ENCODE measurements at regions not wholly inside any gene's neighbourhood (a gene's known extent, or its start where the extent isn't known, plus 50 kb on each side); places are given as distances from the start of the nearest gene placed in this dataset.
"Not testable (repeated sequence)": the region's sequence is repeated elsewhere in the genome, so short reads cannot be mapped to it uniquely, and the experiment has no call there.

GRCh38 chr1:200496937-200497336, 87.1 kb upstream of the ZNF281 start:
- no peak for FAIRE-seq

- FAIRE-seq: no peak
Measured at GRCh38 chr1:200495901-200496300, 86.1 kb upstream of the ZNF281 start.

GRCh38 chr1:200493344-200493743, 83.5 kb upstream of the ZNF281 start:
- FAIRE-seq: no peak

- no peak for FAIRE-seq
Measured at GRCh38 chr1:200491103-200491502, 81.3 kb upstream of the ZNF281 start.

GRCh38 chr1:200490183-200490582, 80.3 kb upstream of the ZNF281 start:
- FAIRE-seq: no peak

GRCh38 chr1:200488375-200489165, 78.7 kb upstream of the ZNF281 start:
- FAIRE-seq: peak; percentile 49

GRCh38 chr1:200487650-200488049, 77.8 kb upstream of the ZNF281 start:
- no peak for FAIRE-seq

- FAIRE-seq: no peak
Measured at GRCh38 chr1:200486634-200487033, 76.8 kb upstream of the ZNF281 start.

GRCh38 chr1:200484438-200484946, 74.7 kb upstream of the ZNF281 start:
- not testable (repeated sequence) for FAIRE-seq

- no peak for FAIRE-seq
Measured at GRCh38 chr1:200483491-200484143, 73.8 kb upstream of the ZNF281 start.

- FAIRE-seq: no peak
Measured at GRCh38 chr1:200480964-200481363, 71.1 kb upstream of the ZNF281 start.

GRCh38 chr1:200479816-200480215, 70.0 kb upstream of the ZNF281 start:
- no peak for FAIRE-seq

GRCh38 chr1:200478945-200479558, 69.2 kb upstream of the ZNF281 start:
- FAIRE-seq: no peak

- FAIRE-seq: no peak
Measured at GRCh38 chr1:200478239-200478623, 68.4 kb upstream of the ZNF281 start.

- FAIRE-seq: no peak
Measured at GRCh38 chr1:200474633-200475032, 64.8 kb upstream of the ZNF281 start.

- no peak for FAIRE-seq
Measured at GRCh38 chr1:200473698-200474371, 64.0 kb upstream of the ZNF281 start.

GRCh38 chr1:200471739-200472138, 61.9 kb upstream of the ZNF281 start:
- no peak for FAIRE-seq

GRCh38 chr1:200468264-200469001, 58.6 kb upstream of the ZNF281 start:
- peak; percentile 80 for FAIRE-seq

- FAIRE-seq: no peak
Measured at GRCh38 chr1:200464784-200465400, 55.1 kb upstream of the ZNF281 start.

Measured in islet of Langerhans (tissue), 1 donor.